ENCODE measurements at regions not wholly inside any gene's neighbourhood (a gene's known extent, or its start where the extent isn't known, plus 50 kb on each side); places are given as distances from the start of the nearest gene placed in this dataset.

GRCh38 chr5:125336401-125336800, 590.0 kb upstream of the ZNF608 start:
- ATAC-seq (no peak), DNase-seq (ENCODE audit: low spot score) (no peak)
- intact Hi-C loops (cut with DNase I), result no loop called here

DNA sequence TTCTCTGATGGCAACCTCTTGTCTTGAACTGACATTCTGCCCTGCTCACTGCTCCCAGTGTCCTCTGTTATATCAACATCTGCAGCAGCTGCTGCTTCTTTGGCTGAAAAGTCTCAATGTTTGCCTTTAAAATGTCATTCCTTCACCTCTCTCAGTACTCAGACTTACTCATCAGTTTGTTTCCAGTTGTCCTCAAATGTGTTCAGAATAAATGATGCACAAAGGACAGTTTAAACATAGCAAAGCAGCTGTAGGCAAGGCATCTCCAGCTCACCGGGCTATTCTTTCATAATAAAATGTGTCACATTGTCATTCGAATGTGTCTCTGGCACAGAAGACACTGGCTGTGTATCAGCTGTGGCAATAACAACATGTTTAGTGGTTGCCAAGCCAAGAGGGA, 590.9 kb upstream of the ZNF608 start:
- DNase-seq (ENCODE audit: low spot score), result no peak
- intact Hi-C loops (cut with DNase I), result no loop called here
- ATAC-seq, result no peak

DNA sequence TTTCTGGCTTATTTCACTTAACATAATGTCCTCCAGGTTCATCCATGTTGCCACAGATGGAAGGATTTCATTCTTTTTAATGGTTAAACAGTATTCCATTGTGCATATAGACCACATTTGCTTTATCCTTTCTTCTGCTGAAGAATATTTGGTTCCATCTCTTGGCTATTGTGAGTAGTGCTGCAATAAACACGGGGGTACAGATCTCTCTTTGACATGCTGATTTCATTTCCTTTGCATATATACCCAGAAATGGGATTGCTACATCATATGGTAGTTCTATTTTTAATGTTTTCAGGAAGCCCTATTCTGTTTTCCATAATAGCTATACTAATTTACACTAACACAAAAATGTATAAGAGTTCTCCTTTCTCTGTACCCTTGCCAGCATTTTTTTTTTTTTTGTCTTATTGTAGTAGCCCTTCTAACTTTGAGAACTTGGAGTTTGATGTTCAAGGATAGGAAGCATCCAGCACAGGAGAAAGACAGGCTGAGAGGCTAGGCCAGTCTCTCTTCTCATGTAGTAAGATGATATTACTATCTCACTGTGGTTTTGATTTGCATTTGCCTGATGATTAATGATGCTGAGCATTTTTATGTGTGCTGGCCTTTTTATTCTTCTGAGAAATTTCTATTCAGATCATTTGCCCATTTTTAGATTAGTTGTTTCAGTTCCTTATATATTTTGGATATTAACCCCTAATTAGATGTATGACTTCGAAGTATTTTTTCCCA, 592.2 kb upstream of the ZNF608 start:
- intact Hi-C loops (cut with DNase I), result no loop called here
- DNase-seq (ENCODE audit: low spot score) (no peak), ATAC-seq (no peak)

- no peak for DNase-seq (ENCODE audit: low spot score)
- no peak for ATAC-seq
- intact Hi-C loops (cut with DNase I), result no loop called here
Observed at GRCh38 chr5:125341436-125341835, 595.0 kb upstream of the ZNF608 start.

DNA sequence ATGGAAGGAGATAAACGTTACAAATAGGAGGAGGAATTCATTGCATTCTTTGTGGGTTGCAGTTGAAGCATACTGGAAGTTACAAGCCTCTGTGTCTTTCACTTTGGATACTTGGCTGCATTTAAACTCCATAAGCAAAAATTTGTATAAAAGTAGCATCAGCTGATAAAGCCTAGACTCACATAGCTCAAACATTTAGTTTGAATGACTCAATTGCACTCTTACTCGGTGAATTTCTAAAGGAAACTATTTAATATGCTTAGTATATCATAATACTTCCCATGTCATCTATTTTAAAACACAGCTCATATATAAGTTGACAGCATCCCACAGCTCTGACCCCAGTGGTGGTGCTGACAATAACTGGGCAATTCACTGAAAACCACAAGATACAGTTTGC, 596.6 kb upstream of the ZNF608 start:
- intact Hi-C loops (cut with DNase I), result no loop called here
- no peak for DNase-seq (ENCODE audit: low spot score)
- no peak for ATAC-seq

DNA sequence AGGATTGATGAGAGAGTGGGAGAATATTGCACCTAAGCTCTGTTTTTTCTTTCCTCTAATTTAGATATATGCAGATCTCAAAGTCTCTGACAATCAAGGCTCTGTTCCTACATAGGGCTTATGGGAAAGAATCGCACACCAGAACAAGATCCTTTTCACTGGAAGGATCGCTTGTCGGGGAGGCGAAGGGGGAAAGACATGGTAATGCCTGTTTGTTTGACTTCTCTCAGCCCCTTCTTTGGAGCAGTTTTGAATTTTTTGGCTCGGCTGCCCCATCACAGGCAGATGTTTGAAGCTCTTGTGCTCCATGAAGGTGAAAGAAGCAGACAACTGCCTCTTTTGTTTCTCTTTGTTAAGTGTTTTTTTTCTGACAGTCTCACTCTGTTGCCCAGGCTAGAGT, 599.9 kb upstream of the ZNF608 start:
- ATAC-seq (no peak), DNase-seq (ENCODE audit: low spot score) (no peak)
- intact Hi-C loops (cut with DNase I), result no loop called here

GRCh38 chr5:125348221-125348692, 601.8 kb upstream of the ZNF608 start:
- ATAC-seq (peak; percentile 86), DNase-seq (ENCODE audit: low spot score) (peak; percentile 63)
- intact Hi-C loops (cut with DNase I), result no loop called here

DNA sequence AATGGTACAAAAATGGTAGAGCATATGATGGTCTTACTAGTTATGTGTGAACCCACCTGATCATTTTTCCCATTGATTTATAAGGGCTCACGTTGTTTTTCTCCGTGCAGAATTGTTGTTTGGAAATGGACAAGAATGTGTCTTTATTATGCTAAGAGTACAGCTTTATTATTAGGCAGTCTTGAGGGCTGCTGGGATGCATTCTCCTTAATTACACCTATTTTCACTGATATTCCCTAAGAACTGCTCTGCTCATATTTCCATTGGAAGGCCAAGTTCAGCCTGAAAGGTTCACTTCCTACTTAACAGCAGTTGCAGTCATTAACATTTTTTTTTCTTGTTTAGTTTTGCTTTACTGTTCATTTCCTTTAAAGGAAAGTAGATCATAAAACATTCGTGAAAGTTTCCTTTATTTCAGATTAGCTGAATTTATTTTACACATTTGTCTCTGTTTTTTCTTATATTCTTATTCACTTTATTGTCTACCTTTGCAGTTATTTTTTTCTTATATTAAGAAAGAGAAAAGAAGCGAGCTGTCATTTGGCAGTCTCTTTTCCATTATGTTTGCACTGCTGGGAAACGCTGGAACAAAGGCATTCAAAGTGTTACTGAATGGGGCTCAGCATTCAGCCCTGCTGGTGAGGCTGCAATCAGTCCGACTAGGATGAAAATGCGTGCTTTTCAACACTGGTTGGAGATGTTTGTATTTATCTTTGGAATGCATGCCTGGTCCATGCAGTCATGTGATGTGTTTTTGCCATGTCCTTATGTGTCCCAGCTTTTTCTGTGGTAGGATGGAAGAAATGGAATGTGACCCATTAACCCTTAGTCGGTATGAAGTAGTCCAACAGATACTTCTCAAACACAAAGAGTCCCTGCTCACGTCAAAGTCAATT, 602.7 kb upstream of the ZNF608 start:
- DNase-seq (ENCODE audit: low spot score), result no peak
- intact Hi-C loops (cut with DNase I), result no loop called here
- ATAC-seq, result peak; percentile 66

DNA sequence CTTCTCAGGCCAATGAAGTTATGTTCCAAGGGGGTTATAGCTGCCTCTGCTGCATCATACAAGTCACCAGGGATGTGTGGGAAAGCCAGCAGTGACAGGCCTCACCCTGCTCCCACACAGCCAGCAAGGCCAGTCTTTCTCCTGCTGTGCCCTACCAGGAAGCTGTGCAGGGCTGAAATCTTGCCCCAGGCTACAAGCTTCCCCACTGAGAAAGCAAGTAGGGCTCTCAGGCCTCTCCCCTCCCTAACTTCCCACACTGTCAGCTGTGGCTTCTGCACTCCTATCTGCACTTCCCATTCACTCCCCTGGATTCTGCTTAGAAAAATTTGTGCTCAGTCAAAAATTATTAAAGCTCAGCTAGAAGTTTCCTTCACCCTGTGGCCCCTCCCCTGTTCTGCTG, 611.2 kb upstream of the ZNF608 start:
- intact Hi-C loops (cut with DNase I), result no loop called here
- DNase-seq (ENCODE audit: low spot score) (no peak), ATAC-seq (no peak)

DNA sequence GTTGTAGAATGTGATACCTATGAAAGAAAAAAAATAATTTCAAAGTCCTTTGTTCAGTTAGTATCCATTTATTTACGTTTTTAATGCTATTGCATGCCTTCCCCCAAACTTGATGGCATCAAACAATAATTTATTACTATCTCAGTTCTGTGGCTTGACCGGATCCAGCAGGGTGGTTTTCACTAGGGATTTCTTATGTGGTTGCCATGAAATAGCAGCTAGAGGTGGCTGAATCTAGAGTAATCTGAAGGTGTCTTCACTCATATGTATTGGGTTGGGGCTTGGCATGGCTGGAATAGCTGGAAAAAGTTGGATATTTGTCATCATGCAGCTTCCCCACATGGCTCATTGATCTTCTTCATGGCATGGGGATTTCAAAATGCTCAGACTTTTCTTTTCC, 619.3 kb upstream of the ZNF608 start:
- DNase-seq (ENCODE audit: low spot score), result no peak
- intact Hi-C loops (cut with DNase I), result no loop called here
- no peak for ATAC-seq

DNA sequence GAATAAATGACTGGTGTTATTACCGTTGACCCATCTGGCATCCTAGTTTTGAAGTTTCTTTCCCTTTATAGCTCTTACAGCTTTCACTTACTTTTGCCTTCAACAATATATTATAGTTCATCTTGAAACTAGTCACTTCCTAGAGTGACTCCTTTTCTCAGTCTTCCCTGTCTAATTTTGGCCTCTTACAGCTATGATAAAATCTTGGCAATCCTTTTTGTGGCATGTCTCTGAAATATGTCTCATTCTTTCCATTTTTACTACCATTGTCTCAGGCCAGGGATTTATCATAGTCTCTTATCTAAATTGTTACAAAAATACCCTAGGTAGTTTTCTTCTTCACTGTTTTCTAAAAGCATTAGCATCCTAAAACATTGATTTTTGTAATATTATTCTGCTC, 621.3 kb upstream of the ZNF608 start:
- DNase-seq (ENCODE audit: low spot score) (no peak), ATAC-seq (no peak)
- intact Hi-C loops (cut with DNase I), result no loop called here

- DNase-seq (ENCODE audit: low spot score) (no peak), ATAC-seq (no peak)
- intact Hi-C loops (cut with DNase I), result no loop called here
Observed at GRCh38 chr5:125370461-125371205, 624.2 kb upstream of the ZNF608 start.

- no peak for ATAC-seq
Observed at GRCh38 chr5:125372694-125373631, 626.5 kb upstream of the ZNF608 start.

DNA sequence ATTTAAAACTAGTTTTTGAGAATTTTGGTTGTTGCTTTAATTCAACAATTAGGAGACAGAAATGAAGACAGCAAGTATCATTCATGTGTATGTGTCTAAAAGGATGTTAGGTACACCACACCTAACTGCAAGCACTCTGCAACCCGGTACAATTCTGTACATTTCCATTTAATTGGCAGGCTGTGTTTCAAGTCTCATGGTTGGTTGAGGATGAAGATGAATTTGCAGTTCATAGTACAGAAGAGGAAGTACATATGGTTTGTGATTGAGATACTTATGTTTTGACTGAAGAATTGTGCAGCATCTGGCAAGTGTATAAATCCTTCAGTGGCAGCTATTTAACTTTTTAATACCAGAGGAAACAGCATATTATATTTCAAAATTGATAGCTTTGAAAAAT, 628.7 kb upstream of the ZNF608 start:
- ATAC-seq, result no peak
- no peak for DNase-seq (ENCODE audit: low spot score)
- intact Hi-C loops (cut with DNase I), result no loop called here

More at GRCh38 chr5:125372694-125373631, 626.5 kb upstream of the ZNF608 start:
- no peak for DNase-seq (ENCODE audit: low spot score)
- intact Hi-C loops (cut with DNase I), result no loop called here

DNA sequence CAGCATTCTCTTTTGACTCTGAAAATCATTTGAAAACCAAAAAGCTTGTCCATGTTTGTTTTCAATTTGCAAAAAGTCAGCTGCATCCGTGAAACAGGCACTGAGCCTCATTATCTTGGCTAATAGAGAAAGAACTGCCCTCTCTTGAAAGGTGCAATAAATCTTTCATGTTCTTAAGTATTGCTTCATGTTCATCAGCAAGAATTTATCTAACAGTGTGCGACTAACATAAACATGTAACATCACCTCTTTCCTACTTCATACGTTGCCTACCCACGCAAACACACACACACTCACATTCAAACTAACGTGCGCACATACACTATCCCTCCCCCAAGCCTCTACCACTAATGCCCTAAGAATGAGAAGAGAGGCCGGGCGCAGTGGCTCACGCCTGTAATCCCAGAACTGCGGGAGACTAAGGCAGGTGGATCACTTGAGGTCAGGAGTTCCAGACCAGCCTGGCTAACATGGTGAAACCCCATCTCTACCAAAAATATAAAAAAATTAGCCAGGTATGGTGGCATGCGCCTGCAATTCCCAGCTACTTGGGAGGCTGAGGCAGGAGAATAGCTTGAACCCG, 629.7 kb upstream of the ZNF608 start:
- intact Hi-C loops (cut with DNase I), result no loop called here

DNA sequence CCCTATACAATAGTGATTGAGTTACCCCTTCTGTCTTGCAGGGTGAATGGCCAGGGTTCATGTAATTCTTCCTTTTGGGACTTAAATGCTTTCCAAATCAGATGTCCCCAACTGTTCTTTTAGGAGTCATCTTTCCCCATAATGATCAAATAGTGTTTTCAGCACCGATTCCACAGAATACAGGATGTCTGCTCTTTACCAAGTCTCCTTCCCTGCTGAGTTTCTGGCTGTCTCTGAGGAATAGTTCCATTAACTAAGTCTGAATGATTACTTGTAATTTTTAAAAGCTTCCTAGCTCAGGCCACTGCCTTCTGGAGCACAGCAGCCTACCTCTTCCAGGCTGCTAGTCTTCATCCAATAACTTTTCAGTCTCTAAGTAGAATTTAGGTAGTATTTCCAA, 630.7 kb upstream of the ZNF608 start:
- no peak for ATAC-seq
- no peak for DNase-seq (ENCODE audit: low spot score)
- intact Hi-C loops (cut with DNase I), result no loop called here

More for the DNA sequence above, 629.7 kb upstream of the ZNF608 start:
- DNase-seq (ENCODE audit: low spot score) (no peak), ATAC-seq (no peak)

GRCh38 chr5:125381290-125381689, 634.9 kb upstream of the ZNF608 start:
- no peak for DNase-seq (ENCODE audit: low spot score)
- ATAC-seq, result no peak
- intact Hi-C loops (cut with DNase I), result no loop called here

GRCh38 chr5:125384071-125384470, 637.6 kb upstream of the ZNF608 start:
- no peak for DNase-seq (ENCODE audit: low spot score)
- intact Hi-C loops (cut with DNase I), result no loop called here
- ATAC-seq, result no peak
